Glutamatergic neuron (in vitro differentiated cells): ENCODE measurements at regions not wholly inside any gene's neighbourhood (a gene's known extent, or its start where the extent isn't known, plus 50 kb on each side); places are given as distances from the start of the nearest gene placed in this dataset.

ENCODE experiments used
- DNase-seq: peaks from one replicate; pipeline ENCODE4 v3.0.0; 2022
- H3K27ac Mint-ChIP-seq: one replicate; pipeline ENCODE4 v1.8.0; 2020; ENCODE audit warnings: mild to moderate bottlenecking, mixed read lengths, inconsistent platforms; ENCODE audit not compliant: unreplicated experiment
- H3K27me3 Mint-ChIP-seq: one replicate; pipeline ENCODE4 v1.8.0; 2020; ENCODE audit warnings: mild to moderate bottlenecking, moderate library complexity, mixed read lengths, inconsistent platforms; ENCODE audit not compliant: unreplicated experiment
- H3K36me3 Mint-ChIP-seq: one replicate; pipeline ENCODE4 v1.8.0; 2020; ENCODE audit warnings: mild to moderate bottlenecking, mixed read lengths, inconsistent platforms; ENCODE audit not compliant: unreplicated experiment
- H3K4me1 Mint-ChIP-seq: one replicate; pipeline ENCODE4 v1.8.0; 2020; ENCODE audit warnings: mild to moderate bottlenecking, low read depth, mixed read lengths, inconsistent platforms; ENCODE audit not compliant: unreplicated experiment
- H3K4me3 Mint-ChIP-seq: one replicate; pipeline ENCODE4 v1.8.0; 2020; ENCODE audit warnings: mild to moderate bottlenecking, mixed read lengths, inconsistent platforms; ENCODE audit not compliant: unreplicated experiment
- H3K9me3 Mint-ChIP-seq: one replicate; pipeline ENCODE4 v1.8.0; 2020; ENCODE audit warnings: mild to moderate bottlenecking, moderate library complexity, mixed read lengths, inconsistent platforms; ENCODE audit not compliant: unreplicated experiment
- CTCF ChIP-seq: fragments of 200-600 bp; sonication (generic); IDR thresholded peaks from one replicate; pipeline ENCODE4 v1.5.0; 2021; ENCODE audit not compliant: partially characterized antibody, unreplicated experiment

GRCh38 chr6:119742188-119742803 lies 392.7 kb upstream of the MAN1A1 start:
- peak; percentile 85 for DNase-seq
- Mint-ChIP-seq H3K27ac (no peak overlapping the region), H3K36me3 (no peaks in the 10 kb centered on the region), H3K4me3 (no peak overlapping the region), H3K9me3 (no peaks in the 10 kb centered on the region), H3K4me1 (peaks cover 39% of the 10 kb centered on the region), H3K27me3 (no peaks in the 10 kb centered on the region)
- peak; percentile 87 for TF ChIP-seq CTCF

GRCh38 chr6:119739769-119740168 lies 390.2 kb upstream of the MAN1A1 start:
- DNase-seq = no peak
- H3K9me3 Mint-ChIP-seq = no peaks in the 10 kb centered on the region
- peaks cover 56% of the 10 kb centered on the region for H3K4me1 Mint-ChIP-seq
- no peak for TF ChIP-seq CTCF
- H3K27me3 Mint-ChIP-seq = no peaks in the 10 kb centered on the region
- H3K4me3 Mint-ChIP-seq = no peak overlapping the region
- peak overlapping the region; percentile 64 for H3K27ac Mint-ChIP-seq
- H3K36me3 Mint-ChIP-seq = no peaks in the 10 kb centered on the region

DNA sequence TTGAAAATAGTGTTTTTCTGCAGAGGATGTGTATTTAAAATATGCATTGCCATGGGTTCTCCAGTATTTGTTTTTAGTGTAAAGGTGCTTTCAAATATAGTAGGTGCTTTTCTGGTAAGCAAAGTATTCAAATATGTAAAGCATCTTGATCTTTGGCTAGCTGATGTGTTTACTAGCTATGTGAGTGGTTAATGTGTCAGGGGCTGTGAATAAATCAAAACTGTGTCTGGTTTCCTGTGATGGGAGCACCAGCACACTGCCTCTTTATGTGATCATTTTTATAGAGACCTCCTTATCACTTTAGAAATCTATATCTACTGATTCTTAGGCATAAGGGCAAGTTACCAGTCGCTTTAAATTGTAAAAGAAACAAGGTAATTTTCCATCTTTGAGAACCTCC lies 388.9 kb upstream of the MAN1A1 start:
- H3K36me3 Mint-ChIP-seq = no peaks in the 10 kb centered on the region
- no peak overlapping the region for H3K4me3 Mint-ChIP-seq
- peaks cover 65% of the 10 kb centered on the region for H3K4me1 Mint-ChIP-seq
- no peak for DNase-seq
- TF ChIP-seq CTCF = no peak
- H3K9me3 Mint-ChIP-seq = no peaks in the 10 kb centered on the region
- H3K27me3 Mint-ChIP-seq = no peaks in the 10 kb centered on the region
- H3K27ac Mint-ChIP-seq = no peak overlapping the region

DNA sequence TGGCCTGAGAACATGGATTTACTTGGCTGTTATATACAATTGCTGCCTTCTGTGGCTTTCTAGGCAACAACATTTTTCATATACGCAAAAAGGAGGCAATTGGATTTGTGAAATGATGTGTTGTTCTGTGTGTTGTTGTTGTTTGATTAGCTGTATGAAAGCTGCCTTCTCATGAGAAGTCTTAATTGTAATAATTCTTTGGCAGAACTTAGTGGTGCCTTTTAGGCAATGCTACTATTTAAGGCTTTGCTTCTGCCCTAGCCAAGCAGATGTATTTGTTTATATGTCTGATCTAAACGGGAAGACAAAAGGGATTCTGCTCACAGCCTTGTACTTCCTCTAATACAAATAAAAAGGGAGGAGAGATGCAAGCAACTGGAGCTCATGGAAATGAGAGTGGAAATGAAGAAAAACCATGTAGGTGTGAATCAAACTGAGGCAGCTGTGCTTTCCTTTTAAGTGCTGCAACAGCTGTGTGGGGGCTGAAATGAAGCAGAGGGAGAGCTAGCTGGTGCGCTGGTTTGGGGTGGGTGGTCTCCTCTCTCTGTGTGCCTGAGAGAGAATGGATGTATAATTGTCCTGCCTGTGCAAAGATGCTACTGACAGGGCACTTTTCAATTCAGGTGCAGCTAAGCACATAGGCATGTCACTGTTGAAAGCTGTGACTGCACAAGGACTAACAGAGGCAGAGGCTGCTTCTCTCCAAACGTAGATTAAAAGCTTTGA lies 386.9 kb upstream of the MAN1A1 start:
- H3K4me1 Mint-ChIP-seq = peaks cover 61% of the 10 kb centered on the region
- H3K36me3 Mint-ChIP-seq = no peaks in the 10 kb centered on the region
- H3K27me3 Mint-ChIP-seq = no peaks in the 10 kb centered on the region
- H3K27ac Mint-ChIP-seq = peak overlapping the region; percentile 67
- TF ChIP-seq CTCF = no peak
- no peak for DNase-seq
- H3K9me3 Mint-ChIP-seq = no peaks in the 10 kb centered on the region
- no peak overlapping the region for H3K4me3 Mint-ChIP-seq

DNA sequence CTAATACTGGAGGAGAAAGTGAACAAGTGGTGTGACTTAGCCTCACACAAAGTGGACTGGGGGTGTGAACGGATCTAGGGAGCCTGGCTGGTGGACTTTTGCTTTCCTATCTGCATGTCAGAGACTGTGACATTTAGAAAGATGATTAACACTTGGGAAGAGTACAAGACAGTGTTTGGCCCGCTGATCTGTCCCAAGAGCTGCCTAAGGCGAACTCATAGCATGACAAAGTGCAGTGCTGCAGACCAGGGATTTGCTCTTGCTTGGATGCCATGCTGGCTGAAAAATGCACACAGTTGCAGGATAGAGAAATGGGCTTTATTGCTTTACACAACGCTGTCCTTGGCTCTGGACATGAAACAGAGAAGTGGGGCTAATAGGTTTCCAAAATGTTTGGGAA lies 386.0 kb upstream of the MAN1A1 start:
- no peaks in the 10 kb centered on the region for H3K9me3 Mint-ChIP-seq
- no peaks in the 10 kb centered on the region for H3K36me3 Mint-ChIP-seq
- no peaks in the 10 kb centered on the region for H3K27me3 Mint-ChIP-seq
- H3K4me1 Mint-ChIP-seq = peaks cover 57% of the 10 kb centered on the region
- DNase-seq = no peak
- peak overlapping the region; percentile 41 for H3K27ac Mint-ChIP-seq
- H3K4me3 Mint-ChIP-seq = no peak overlapping the region
- no peak for TF ChIP-seq CTCF
